IPS-NIHi7 (cell line): ENCODE measurements at regions not wholly inside any gene's neighbourhood (a gene's known extent, or its start where the extent isn't known, plus 50 kb on each side); places are given as distances from the start of the nearest gene placed in this dataset.

Source experiments
- DNase-seq: peaks from one replicate; pipeline ENCODE4 v3.0.0; 2012; ENCODE audit warnings: mixed read lengths; ENCODE audit errors: extremely low spot score

- DNase-seq, result no peak
Observed at GRCh38 chr7:153808117-153808516, 244.1 kb upstream of the DPP6 start.

- no peak for DNase-seq
Observed at GRCh38 chr7:153829525-153829924, 222.7 kb upstream of the DPP6 start.

- no peak for DNase-seq
Observed at GRCh38 chr7:153832160-153832559, 220.0 kb upstream of the DPP6 start.

GRCh38 chr7:153835103-153835502 is 217.1 kb upstream of the DPP6 start:
- DNase-seq, result no peak

- no peak for DNase-seq
Observed at GRCh38 chr7:153835712-153836265, 216.4 kb upstream of the DPP6 start.

GRCh38 chr7:153838591-153838990 is 213.6 kb upstream of the DPP6 start:
- DNase-seq, result no peak

GRCh38 chr7:153840861-153841260 is 211.3 kb upstream of the DPP6 start:
- no peak for DNase-seq

- no peak for DNase-seq
Observed at GRCh38 chr7:153847828-153848227, 204.4 kb upstream of the DPP6 start.

GRCh38 chr7:153852261-153852660 is 199.9 kb upstream of the DPP6 start:
- no peak for DNase-seq

- no peak for DNase-seq
Observed at GRCh38 chr7:153858355-153858754, 193.8 kb upstream of the DPP6 start.

GRCh38 chr7:153859239-153859638 is 193.0 kb upstream of the DPP6 start:
- no peak for DNase-seq

GRCh38 chr7:153886506-153887441 is 165.4 kb upstream of the DPP6 start:
- DNase-seq, result no peak

GRCh38 chr7:153887749-153888569 is 164.2 kb upstream of the DPP6 start:
- DNase-seq, result no peak

- DNase-seq, result no peak
Observed at GRCh38 chr7:153891990-153892389, 160.2 kb upstream of the DPP6 start.

- DNase-seq, result no peak
Observed at GRCh38 chr7:153902862-153903261, 149.3 kb upstream of the DPP6 start.

- no peak for DNase-seq
Observed at GRCh38 chr7:153912211-153912610, 140.0 kb upstream of the DPP6 start.

- no peak for DNase-seq
Observed at GRCh38 chr7:153920126-153920525, 132.1 kb upstream of the DPP6 start.

GRCh38 chr7:153920897-153921296 is 131.3 kb upstream of the DPP6 start:
- no peak for DNase-seq

- DNase-seq, result no peak
Observed at GRCh38 chr7:153921408-153921807, 130.8 kb upstream of the DPP6 start.

GRCh38 chr7:153930696-153931095 is 121.5 kb upstream of the DPP6 start:
- DNase-seq, result no peak

- no peak for DNase-seq
Observed at GRCh38 chr7:153934048-153934447, 118.2 kb upstream of the DPP6 start.

GRCh38 chr7:153934629-153935028 is 117.6 kb upstream of the DPP6 start:
- DNase-seq, result no peak
